Activated T-helper 2 cell treated with anti-CD3 and anti-CD28 coated beads, Interferon-gamma antibody, Interleukin-2, Interleukin-4, amounts not matched to agents 10 μg/mL and 5 μg/mL and 100 μg/mL, durations not matched to agents 14 hours and 24 hours and 36 hours (primary cell): ENCODE measurements at regions not wholly inside any gene's neighbourhood (a gene's known extent, or its start where the extent isn't known, plus 50 kb on each side); places are given as distances from the start of the nearest gene placed in this dataset.

Source experiments
- DNase-seq: peaks from one replicate; pipeline ENCODE4 v3.0.0; 2021; ENCODE audit warnings: low spot score
- H3K27ac Mint-ChIP-seq: one replicate; pipeline ENCODE4 v1.8.0; 2021; ENCODE audit warnings: mixed read lengths
- H3K27me3 Mint-ChIP-seq: one replicate; pipeline ENCODE4 v1.8.0; 2021; ENCODE audit warnings: low read depth, mixed read lengths
- H3K36me3 Mint-ChIP-seq: one replicate; pipeline ENCODE4 v1.8.0; 2021; ENCODE audit warnings: low read depth, mixed read lengths
- H3K4me1 Mint-ChIP-seq: one replicate; pipeline ENCODE4 v1.8.0; 2021; ENCODE audit warnings: low read depth, mixed read lengths
- H3K4me3 Mint-ChIP-seq: one replicate; pipeline ENCODE4 v1.8.0; 2021; ENCODE audit warnings: low read depth, mild to moderate bottlenecking, moderate library complexity, mixed read lengths
- H3K9me3 Mint-ChIP-seq: one replicate; pipeline ENCODE4 v1.8.0; 2021; ENCODE audit warnings: mixed read lengths
- intact Hi-C: fragments of 100-400 bp; cut with micrococcal nuclease; formaldehyde crosslinking; loops from one replicate; pipeline ENCODE4 v1.15.1; 2023

DNA sequence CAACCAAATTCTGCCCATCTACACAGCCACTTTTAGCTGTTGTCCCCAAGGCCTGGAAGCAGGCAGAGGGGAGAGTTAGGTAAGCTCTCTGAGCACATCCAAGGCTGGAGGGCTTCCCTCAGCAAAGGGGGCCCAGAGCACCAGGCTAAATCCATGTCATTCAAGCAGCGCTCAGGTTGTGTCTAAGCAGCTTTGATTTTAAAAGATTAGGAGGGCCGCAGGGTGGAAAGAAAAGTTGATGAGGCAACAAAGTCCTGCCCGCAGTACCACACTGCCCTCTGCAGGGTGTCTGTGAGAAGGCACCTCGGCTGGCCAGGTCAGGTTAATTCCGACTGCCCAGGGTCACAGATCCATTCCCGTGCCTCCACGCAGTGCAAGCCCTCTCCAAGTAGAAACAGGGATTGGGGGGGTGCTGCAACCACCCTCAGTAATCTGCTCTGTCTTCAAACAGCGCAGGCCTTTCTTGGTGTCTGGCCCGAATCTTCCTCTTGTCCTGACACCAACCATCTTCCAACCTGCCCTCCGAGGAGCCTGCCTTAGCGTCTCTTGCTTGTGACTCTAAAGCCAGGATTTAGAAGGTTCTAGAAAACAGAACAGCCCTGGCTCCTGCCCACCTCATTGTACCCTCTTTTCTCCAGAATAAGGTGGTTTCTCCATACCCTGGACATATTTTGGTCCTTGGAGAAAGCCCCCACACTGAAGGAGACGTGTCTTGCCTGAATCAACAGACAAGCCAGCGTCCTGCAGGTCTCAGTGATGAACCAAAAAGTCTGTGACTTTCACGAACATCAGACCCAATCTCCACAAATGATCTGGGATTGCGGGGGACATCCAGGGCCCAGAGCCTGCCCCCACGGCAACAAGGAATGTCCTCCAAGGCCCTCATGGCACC lies 289.2 kb downstream of the TNS1 start:
- Mint-ChIP-seq H3K27me3 (peaks cover 3% of the 10 kb centered on the region), H3K4me1 (no peaks in the 10 kb centered on the region), H3K4me3 (no peak overlapping the region), H3K9me3 (no peaks in the 10 kb centered on the region), H3K36me3 (no peaks in the 10 kb centered on the region), H3K27ac (no peak overlapping the region)
- peak; percentile 54 for DNase-seq
- intact Hi-C loops, result loop anchor here (1.0 to 5.0 kb wide), 4 partner anchors 63 to 1196 kb away; partner anchors contain the start of gene IGFBP5

DNA sequence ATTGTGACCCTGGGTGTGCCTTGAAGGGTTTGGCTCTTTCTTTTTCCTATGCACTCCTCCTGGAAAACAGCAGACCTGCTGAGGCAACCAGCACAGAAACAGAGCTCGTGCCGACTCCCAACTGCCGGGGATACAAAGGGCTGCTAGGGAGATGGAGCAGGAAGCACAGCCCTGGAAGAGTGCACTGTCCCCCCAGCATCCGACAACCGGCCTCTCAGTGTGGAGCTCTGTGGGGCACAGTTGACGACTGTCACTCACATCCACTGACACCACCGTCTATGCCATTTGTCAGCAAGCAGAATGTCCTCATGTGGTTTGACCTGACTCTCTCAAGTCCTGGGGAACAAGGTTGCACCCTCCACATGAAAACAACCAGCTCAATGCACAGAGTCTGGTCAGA lies 290.4 kb downstream of the TNS1 start:
- intact Hi-C loops, result loop anchor here (5.0 kb wide), 3 partner anchors 1015 to 1195 kb away; partner anchors contain the start of gene IGFBP5
- no peak for DNase-seq
- H3K4me1 Mint-ChIP-seq, result no peaks in the 10 kb centered on the region
- no peak overlapping the region for H3K27ac Mint-ChIP-seq
- no peaks in the 10 kb centered on the region for H3K36me3 Mint-ChIP-seq
- no peaks in the 10 kb centered on the region for H3K9me3 Mint-ChIP-seq
- no peak overlapping the region for H3K4me3 Mint-ChIP-seq
- H3K27me3 Mint-ChIP-seq, result peaks cover 3% of the 10 kb centered on the region

DNA sequence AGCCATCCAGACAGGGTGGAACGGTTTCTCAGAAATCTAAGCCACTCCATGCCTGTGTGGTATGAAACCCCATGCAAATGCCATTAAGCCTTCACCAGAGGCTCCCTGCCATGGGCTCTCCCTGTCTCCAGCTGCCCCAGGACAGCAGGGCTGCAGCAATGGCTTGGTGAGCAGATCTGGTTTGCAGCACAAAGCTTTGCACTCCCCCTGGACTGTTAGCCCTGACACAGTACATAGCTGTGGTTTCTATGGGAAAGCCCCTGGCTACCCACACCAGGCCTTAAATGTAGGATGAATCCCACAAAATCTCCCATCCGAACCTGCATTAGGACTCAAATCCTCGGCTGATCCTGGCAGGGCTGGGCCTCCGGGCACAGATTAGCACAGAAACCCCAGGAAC lies 291.6 kb downstream of the TNS1 start:
- intact Hi-C loops, result loop anchor here (5.0 kb wide), 3 partner anchors 1014 to 1194 kb away; partner anchors contain the start of gene IGFBP5
- H3K4me1 Mint-ChIP-seq, result no peaks in the 10 kb centered on the region
- H3K9me3 Mint-ChIP-seq, result no peaks in the 10 kb centered on the region
- no peak for DNase-seq
- peaks cover 3% of the 10 kb centered on the region for H3K27me3 Mint-ChIP-seq
- no peaks in the 10 kb centered on the region for H3K36me3 Mint-ChIP-seq
- H3K27ac Mint-ChIP-seq, result no peak overlapping the region
- no peak overlapping the region for H3K4me3 Mint-ChIP-seq

DNA sequence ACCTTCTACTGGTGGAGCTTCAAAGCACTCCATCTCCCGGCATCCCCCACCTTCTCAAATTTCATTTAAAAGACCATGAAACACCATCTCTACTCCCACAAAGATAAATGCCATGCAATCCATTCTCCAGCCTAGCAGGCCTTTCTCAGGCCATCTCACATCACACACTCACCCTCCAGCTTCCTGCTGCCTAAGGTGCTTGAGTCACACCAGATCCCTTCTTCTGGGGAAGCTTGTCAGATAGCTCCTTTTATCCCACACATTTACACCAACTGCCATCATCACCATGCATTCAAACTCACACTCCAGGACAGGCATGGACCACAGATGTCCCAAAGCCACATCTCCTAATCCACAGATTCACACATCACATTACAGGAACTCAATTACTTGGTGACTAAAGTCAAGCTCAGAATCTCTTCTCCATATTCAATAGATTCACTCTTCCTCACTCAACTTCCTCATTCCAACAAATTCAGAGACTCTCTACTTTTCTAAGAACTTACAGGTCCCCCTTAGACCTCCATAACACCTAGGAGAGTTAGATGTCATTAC lies 292.5 kb downstream of the TNS1 start:
- intact Hi-C loops, result loop anchor here (5.0 kb wide), 3 partner anchors 1013 to 1193 kb away; partner anchors contain the start of gene IGFBP5
- H3K27me3 Mint-ChIP-seq, result peaks cover 3% of the 10 kb centered on the region
- H3K27ac Mint-ChIP-seq, result no peak overlapping the region
- no peaks in the 10 kb centered on the region for H3K4me1 Mint-ChIP-seq
- H3K36me3 Mint-ChIP-seq, result no peaks in the 10 kb centered on the region
- H3K9me3 Mint-ChIP-seq, result no peaks in the 10 kb centered on the region
- DNase-seq, result no peak
- H3K4me3 Mint-ChIP-seq, result no peak overlapping the region

DNA sequence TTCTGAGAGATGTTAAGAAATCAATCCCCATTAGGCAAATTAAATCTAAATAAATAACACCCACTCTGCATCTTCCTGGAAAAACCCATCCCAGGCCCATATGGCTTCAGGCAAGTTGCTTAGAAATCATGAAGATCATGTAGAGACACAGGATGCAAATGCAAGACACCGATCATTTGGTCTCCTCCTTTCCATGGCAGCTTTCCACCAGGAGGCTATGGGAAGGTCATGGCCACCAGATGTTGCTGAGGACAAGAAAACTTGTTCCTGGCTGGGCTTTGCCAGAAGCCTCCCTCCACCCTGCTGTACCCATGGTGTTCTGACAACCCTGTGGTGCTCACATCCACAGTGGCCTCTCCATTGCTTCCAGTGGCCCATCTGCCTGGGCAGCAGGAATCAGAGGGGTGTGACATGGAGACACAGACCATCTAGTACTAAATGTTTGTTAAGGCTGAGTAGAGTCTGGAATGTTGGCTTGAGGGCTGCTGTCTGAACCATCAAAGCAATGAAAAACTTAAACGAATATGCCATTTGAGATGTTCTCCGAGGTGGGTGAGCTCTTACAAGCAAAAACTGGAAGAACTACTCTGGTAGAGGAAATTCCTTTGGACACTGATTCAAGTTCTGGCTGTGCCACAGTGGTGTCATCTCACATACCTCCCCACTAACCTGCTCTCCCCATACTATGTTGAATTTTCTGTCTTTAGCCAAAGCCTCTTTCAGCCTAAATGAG lies 293.2 kb downstream of the TNS1 start:
- no peaks in the 10 kb centered on the region for H3K4me1 Mint-ChIP-seq
- no peak overlapping the region for H3K4me3 Mint-ChIP-seq
- no peaks in the 10 kb centered on the region for H3K36me3 Mint-ChIP-seq
- peaks cover 3% of the 10 kb centered on the region for H3K27me3 Mint-ChIP-seq
- no peak for DNase-seq
- intact Hi-C loops, result loop anchor here (5.0 kb wide), 3 partner anchors 1012 to 1192 kb away; partner anchors contain the start of gene IGFBP5
- H3K27ac Mint-ChIP-seq, result no peak overlapping the region
- H3K9me3 Mint-ChIP-seq, result no peaks in the 10 kb centered on the region

DNA sequence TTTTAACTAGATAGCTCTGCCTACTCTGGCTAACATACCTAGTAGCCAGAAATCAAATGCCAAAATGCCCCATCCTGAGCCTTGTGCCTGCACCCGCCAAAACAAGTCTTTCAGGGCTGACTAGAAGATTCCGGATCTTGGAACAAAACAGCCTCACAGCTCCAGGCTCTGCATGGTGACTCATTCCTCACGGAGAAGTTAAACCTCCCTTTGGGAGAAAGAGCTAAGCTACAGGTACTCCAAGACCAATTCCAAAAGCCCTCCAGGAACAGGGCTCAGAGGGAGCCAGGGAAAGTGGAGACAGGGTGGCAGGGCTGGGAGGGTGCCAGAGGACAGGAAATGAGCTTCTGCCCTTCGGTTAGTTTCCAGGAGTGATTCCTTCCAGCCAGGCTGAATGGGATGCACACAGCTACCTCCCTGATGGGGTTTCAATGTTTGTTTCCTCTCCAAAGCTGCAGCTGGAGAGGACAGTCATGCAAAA lies 295.6 kb downstream of the TNS1 start:
- H3K36me3 Mint-ChIP-seq, result no peaks in the 10 kb centered on the region
- no peak overlapping the region for H3K4me3 Mint-ChIP-seq
- DNase-seq, result no peak
- intact Hi-C loops, result no loop called here
- no peaks in the 10 kb centered on the region for H3K9me3 Mint-ChIP-seq
- H3K27ac Mint-ChIP-seq, result no peak overlapping the region
- H3K4me1 Mint-ChIP-seq, result no peaks in the 10 kb centered on the region
- H3K27me3 Mint-ChIP-seq, result peaks cover 3% of the 10 kb centered on the region

DNA sequence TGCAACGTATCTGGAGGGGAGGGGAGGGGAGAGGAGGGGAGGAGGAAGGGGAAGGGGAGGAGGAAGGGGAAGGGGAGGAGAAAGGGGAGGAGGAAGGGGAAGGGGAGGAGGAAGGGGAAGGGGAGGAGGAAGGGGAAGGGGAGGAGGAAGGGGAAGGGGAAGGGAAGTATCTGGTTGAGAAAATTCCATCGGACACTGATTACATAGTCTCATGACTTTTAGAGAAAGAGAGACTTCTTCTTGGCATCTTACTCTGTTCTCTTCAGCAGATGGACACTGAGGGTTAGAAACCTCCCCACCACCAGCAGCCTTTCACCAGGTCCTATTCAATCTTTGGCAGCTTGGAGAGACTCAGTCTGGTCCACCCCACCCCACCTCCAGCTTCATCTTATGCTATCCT lies 296.3 kb downstream of the TNS1 start:
- Mint-ChIP-seq H3K4me3 (no peak overlapping the region), H3K27me3 (peaks cover 3% of the 10 kb centered on the region), H3K27ac (no peak overlapping the region), H3K4me1 (no peaks in the 10 kb centered on the region), H3K9me3 (no peaks in the 10 kb centered on the region), H3K36me3 (no peaks in the 10 kb centered on the region)
- intact Hi-C loops, result no loop called here
- DNase-seq, result no peak

DNA sequence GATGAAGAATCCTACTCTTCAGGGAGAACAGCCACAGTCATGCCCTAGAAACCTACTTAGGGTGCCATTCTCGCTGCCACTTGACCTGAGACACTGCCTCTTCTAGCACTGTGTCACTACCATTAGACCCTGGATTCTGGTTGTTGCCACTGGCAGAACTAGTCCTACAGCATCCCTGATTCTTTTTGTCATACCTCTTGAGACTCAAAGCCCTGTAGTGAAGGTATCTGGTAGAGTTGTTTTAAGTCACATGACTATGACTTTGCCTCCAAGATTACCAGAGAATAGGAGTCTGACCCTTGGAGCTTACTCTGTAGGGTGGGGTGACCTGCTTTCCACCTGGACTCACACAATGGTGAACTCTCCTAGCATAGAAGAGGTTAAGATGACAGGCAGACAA lies 296.7 kb downstream of the TNS1 start:
- H3K27ac Mint-ChIP-seq, result no peak overlapping the region
- no peaks in the 10 kb centered on the region for H3K4me1 Mint-ChIP-seq

DNA sequence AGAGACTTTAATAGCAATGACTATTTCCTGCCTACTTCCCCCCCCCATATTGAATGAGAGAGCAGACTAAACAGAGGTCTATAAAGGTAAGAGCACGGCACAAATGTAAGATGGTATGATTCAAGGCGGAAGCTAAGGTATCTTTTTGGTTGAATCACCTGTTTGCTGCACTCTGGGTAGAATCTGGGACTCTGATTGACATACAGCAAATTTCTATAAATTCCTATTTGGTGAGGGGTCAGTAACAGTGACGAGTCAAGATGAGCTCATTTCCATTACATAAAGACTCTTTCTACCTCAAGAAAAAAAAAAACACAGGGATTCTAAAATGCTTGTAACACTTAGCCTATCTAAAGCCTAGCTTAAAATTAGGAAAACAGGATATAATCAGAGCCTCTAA lies 297.3 kb downstream of the TNS1 start:
- no peak for DNase-seq
- H3K36me3 Mint-ChIP-seq, result no peaks in the 10 kb centered on the region
- intact Hi-C loops, result no loop called here
- H3K27ac Mint-ChIP-seq, result no peak overlapping the region
- no peaks in the 10 kb centered on the region for H3K4me1 Mint-ChIP-seq
- no peaks in the 10 kb centered on the region for H3K9me3 Mint-ChIP-seq
- peaks cover 3% of the 10 kb centered on the region for H3K27me3 Mint-ChIP-seq
- H3K4me3 Mint-ChIP-seq, result no peak overlapping the region

More for the DNA sequence above, 296.7 kb downstream of the TNS1 start:
- DNase-seq, result no peak
- intact Hi-C loops, result no loop called here
- H3K36me3 Mint-ChIP-seq, result no peaks in the 10 kb centered on the region
- peaks cover 3% of the 10 kb centered on the region for H3K27me3 Mint-ChIP-seq
- no peaks in the 10 kb centered on the region for H3K9me3 Mint-ChIP-seq
- H3K4me3 Mint-ChIP-seq, result no peak overlapping the region

DNA sequence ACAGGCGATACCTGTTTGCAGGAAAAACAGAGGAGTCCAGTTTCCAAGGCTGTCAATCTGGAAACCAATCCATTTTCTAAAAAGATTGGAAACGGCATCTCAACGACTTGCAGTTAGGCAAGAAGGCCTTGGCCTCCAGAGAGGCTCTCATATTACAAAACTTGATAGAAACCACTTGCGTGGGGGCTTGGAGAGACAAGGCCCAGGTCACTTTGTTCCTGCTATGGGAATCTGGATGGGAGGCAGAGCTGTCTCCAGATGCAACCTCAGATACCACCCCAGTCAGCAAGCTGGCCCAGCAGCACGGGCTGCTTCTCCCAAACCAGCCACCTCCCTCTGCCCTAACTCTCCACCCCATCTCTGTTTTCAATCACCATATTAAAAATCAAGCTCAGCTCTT lies 298.8 kb downstream of the TNS1 start:
- Mint-ChIP-seq H3K27me3 (no peaks in the 10 kb centered on the region), H3K4me3 (no peak overlapping the region), H3K27ac (no peak overlapping the region), H3K4me1 (no peaks in the 10 kb centered on the region), H3K9me3 (no peaks in the 10 kb centered on the region), H3K36me3 (no peaks in the 10 kb centered on the region)
- no peak for DNase-seq
- intact Hi-C loops, result no loop called here

DNA sequence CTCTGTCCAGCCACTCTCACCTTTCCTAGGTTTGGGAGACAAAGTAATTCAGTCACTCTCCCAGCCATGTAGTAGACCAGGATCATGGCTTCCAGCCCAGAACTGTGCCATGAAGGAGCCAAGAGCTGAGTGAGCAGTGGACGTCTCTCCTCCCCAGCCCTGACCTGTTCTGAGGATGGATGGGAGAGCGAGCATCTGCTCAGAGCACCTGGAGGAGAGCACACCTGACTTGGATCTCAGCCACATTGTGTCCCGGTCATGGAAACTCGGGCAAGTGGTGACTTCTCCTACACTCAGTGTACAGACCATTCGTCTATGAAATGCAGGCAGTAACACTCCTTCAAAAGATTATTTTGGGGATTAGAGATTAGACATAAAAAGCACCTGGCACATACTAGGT lies 299.7 kb downstream of the TNS1 start:
- Mint-ChIP-seq H3K36me3 (no peaks in the 10 kb centered on the region), H3K9me3 (no peaks in the 10 kb centered on the region), H3K27me3 (no peaks in the 10 kb centered on the region), H3K4me1 (no peaks in the 10 kb centered on the region), H3K27ac (no peak overlapping the region), H3K4me3 (no peak overlapping the region)
- DNase-seq, result no peak
- intact Hi-C loops, result no loop called here

DNA sequence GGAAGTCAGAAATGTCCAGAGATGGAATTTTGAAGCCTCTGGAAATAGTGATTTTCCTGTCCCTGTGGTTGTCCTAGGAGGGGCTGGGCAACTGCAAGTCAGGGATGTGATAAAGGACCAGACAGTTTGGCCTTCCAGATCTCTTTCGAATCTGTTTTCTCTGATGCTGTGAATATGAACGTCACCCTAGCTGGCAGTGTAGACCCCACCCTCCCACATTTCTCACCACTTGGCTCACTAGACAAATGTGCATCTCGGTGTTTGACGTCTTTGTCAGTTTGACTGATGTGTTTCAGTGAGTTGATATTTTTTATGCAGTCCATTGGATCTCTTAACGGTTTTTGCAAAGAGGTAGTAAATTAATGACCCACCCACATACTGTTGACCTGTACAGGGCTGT lies 301.2 kb downstream of the TNS1 start:
- Mint-ChIP-seq H3K4me3 (no peak overlapping the region), H3K27ac (no peak overlapping the region), H3K36me3 (no peaks in the 10 kb centered on the region), H3K27me3 (no peaks in the 10 kb centered on the region), H3K9me3 (no peaks in the 10 kb centered on the region), H3K4me1 (peaks cover 1% of the 10 kb centered on the region)
- intact Hi-C loops, result no loop called here
- DNase-seq, result no peak
